CMK (cell line): ENCODE measurements at regions not wholly inside any gene's neighbourhood (a gene's known extent, or its start where the extent isn't known, plus 50 kb on each side); places are given as distances from the start of the nearest gene placed in this dataset.

Source experiments
- DNase-seq: peaks from one replicate; pipeline ENCODE4 v3.0.0-alpha.2; 2010; ENCODE audit warnings: low read depth

DNA sequence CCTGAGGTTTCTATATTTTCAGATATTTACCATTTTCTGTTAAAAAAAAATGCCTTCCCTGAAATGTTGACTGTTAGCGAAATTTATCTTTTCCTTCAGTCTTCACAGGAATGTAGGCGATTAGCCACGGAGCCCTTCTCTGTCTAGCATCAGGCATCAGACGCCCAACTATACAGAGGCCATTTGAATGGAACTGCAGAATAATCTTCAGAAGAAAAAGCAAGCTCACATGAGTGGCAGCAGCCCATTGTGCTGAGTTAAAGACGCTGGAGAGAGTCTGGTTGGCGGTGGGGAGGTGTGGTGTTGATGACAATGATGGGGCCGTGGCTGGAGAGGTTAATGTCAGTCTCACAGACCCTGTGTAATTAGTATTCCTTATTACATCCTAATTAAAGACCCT, 196.8 kb upstream of the LEF1 start:
- no peak for DNase-seq

DNA sequence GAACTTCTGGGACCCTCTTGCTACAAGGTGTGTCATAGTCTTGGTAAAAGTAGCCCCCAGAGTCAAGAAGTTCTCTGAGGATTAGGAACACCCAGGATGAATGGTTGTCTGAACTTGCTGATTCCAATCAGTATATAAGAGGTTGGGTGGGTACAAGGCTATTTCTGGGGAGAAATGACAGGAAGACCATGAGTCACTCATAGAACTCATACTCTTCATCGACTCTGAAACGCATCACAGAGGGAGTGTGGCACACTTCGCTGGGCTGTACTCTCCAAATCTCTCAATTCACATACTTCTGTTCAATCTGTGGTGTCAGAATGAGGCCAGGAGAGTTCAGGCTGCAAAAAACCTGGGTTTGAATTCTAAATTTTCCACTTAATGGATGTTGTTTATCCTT, 193.2 kb upstream of the LEF1 start:
- no peak for DNase-seq

DNA sequence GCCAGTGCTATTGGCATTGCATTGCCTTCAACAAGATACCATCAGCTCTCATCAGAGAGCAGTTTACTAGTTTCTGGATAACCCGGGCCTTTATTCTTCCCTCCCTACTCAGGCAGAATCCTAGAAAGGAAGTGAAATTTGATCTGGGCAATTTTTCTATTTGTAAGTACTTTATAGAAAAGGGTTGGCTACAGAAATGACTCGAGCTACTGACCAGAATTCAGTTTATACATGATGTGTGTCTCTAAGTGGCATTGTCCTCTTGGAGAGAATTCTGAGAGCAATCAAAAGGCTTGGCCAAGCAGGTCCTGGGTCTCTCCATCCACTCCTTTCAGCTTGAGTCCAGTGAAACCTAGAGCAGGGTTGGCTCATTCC, 192.7 kb upstream of the LEF1 start:
- DNase-seq = no peak

DNA sequence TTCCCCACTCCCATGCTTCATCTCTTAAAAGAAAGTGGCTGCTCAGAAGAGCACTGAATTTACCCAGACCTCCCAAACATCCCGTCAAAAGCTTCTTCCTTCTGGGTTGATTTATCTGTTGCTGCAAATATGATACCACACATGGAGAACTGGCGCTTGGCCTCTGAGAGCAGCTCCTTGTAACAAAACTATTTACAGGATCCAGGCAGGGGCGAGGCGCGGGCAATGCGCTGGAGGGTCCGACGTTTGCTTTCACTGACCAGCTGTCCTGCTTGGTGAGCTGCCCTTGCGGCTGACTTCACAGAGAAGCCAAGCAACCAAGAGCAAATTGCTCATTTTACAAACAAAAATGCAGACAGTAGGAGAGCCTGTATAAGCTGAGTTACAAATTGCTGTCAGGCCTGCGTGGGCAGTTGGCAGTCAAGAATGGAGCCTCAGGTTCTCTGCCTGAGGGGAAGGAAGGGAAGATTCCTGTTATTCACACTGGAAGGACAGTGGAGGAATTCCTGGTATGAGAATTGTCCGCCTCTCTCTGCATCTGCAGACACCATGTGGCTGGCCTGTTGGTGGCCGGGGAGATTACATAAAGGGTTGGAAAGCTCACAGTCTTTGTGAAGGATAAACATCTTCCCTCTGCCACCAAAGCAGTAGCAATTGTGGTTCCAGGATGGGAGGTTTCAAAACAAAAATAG, 192.2 kb upstream of the LEF1 start:
- no peak for DNase-seq

DNA sequence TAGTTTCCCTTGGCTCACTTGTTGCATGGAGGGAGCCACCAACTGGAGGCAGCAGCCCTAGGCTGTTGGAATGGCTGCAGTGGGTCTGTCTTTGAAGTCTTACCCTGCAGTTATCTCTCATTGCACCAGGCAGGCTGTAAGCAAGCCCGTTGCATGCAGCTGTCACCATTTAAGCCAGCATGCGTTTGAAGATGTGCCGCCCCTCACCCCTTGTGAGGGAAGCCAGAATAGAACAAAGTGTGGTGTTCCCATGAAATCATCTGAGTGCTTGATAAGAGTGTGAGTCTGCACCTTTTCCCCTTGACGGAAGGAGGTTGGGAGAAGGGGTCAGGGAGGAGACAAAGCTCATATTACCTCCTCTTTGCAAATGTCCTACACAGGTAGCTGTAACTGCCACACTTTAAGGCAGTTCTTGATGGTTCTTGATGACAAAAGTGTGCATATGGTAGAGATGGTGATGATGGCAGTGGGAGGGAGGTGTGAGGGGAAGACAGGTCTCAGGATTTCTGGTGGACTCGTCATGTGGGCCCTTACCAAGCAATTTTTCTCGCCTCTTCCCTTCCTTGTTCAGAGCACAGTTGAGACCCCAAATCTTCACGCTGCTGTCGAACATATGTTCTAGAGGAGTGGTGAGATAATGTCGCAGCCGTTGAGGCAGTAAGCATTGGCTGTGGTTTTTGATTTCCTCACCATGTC, 191.4 kb upstream of the LEF1 start:
- DNase-seq = no peak

DNA sequence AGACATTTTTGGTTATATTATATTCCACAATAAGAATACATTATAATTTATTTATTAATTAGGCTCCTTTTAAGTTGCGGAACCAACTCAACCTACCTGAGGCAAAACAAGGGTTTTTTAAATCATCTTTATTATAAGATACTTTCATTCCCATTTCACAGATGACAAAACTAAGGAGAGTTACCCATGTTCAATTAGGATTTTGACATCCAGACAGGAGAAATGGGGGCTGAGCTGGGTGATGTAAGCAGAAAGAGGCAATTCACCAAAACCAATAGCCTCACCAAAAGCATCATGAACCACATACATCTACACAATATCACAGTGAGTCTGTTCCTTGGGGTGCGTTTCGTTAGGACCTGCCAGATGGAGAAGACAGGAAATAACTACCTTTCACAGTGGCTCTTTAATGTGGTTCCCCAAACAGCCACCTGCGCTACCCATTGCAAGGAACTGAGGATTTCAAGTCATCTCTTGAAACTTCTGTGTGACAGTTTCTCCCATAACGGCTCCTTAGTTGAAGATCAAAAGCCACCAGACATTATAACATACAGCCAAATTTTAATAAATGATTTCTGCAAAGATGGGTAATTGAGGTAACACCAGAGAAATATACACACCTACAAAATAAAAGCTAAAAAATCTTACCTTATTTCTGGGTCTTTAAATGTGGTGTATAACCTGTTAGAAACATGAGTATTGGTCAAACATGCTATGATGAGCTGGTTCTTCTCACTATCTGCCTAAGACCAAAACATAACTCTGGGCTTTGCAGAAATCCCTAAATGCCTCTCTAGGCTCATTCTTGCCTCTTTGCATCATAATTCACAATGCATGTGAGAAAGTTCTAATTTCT, 190.6 kb upstream of the LEF1 start:
- no peak for DNase-seq

DNA sequence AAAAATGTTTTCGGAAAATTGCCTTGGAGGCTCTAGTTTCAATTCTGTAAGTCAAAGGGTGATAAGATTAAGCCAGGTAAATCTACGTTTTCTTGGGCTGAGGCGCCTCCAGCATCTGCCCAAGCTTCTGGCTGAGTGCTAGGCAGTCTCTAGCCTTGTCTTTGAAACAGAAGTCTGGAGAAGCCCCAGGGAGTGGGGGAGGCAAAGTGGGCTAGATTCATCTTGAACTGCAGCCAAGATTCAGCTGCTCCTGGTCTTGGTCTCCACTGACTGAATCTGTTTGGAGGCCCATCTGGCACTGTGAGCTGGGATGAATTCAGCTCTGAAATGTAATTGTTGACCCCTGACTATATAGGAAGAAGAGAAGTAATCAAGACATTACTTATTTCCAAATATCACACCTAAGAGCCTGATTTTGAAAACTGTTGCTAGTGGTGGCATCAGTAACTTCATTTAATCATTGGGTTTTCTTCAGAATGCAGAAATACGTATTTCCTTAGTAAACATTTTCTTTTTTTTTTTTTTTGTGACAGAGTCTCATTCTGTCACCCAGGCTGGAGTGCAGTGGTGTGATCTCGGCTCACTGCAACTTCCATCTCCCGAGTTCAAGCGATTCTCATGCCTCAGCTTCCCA, 187.3 kb upstream of the LEF1 start:
- no peak for DNase-seq

DNA sequence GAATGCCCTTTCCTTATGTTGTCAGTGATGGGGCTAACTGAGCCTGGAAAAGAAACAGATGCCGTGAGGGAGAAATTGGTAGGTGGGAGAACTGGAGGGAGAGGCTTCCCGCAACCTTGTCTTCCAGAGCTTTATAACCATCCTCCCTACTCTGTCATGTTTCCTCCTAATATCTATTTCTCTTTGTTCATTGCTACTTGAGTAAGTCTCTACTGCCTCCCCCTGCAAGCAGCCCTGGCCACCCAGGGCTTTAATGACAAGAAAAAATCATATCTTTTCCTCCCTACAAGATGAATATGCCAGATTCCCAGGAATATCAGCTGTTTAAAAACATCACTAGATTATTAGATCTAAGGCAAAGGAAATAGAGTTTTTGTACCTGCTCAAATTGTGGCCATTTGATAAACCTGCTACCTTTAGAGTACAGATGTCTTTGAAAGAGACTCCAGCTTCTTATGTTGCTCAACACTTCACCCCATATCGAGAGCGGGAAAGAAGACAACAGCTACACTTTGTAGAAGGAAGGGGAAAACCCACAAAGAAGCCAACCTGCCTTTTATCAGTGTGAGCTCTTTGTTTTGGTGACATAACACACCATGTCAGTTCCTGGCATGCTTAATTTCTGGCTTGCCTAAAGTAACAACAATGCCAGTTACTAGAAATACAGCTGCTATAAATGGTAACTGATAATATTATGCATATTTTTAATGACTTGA, 186.6 kb upstream of the LEF1 start:
- DNase-seq = no peak

DNA sequence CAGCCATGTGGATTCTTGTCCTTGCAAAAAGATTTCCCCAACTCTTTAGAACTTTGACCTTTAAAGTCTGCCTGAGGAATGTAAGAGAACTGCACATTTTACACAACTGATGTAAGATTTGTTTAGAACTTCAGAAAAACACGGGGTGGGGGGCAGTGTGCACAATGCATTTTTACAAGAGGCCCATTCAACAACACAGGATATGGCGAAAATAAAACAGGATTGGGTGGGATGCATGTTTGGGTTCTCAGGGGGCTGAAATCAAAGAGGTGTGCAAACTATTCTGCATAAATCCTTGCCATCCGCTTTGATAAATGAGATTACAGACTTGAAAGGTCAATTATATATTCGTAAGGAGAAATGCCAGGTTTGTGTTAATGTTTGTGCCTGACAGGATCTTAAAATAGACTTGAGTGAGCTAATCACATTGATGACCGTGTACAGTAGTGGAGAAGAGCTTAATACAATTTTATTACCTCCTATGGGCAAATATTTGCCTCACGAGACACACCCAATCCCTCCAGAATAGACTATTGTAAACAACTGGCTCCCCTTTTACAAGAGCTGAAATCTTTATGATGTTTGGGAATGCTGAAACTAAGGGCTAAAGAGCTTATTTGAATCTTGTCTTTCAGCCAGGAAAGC, 184.1 kb upstream of the LEF1 start:
- no peak for DNase-seq

DNA sequence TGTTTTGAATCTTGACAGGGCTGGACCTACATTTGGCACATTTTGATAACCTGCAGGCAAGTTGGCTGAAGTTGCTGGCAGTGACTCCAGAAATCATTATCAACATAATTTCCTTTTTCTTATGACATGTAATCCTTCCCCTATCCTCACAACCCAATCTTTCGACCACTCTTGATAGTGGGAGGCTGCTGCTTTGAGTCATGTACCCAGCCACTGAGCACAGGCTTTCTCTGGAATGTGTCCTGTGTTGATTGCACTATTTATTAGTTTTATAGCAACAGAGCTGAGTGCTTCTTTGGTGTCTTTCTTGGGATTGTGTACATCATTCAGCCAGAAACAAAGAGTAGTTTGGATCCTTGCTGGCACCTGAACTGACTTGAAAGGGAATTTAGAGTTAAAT, 183.1 kb upstream of the LEF1 start:
- DNase-seq = no peak

DNA sequence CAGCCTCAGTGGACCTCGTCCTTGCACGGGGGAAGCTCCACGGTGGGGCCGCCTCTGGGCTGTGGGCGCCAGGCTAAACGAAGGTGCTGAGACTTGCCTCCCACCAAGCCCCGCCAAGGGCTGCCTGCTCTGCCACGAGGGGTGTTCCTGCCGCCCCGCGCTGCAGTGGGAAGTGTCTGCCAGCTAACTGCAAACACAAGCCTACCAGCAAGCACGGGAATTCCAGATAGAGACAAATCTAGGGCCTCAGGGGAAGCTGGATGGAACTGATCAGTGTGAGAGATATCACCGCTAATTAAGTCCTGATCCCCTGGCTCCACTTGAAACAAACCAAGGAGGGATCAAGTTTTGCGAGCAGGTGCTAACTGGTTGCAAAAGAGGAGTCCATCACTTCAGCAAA, 181.6 kb upstream of the LEF1 start:
- no peak for DNase-seq

DNA sequence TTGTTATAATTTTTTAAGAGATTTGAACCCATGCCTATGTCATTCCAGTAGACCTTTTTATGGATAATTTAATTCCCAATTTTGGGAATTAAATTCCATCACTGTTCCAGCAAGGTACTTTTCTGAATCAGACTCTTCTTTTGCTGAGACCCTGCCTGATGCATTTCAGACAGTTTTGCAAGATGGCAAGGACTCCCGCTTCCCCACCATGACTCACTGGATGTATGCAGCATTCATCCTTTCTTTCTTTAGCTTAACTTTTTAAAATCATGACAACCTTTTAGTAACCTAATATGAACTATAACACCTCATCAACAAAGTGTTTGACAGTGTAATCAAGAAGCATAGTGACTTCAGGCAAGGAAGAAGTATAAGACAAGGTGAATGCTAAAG, 178.1 kb upstream of the LEF1 start:
- no peak for DNase-seq

DNA sequence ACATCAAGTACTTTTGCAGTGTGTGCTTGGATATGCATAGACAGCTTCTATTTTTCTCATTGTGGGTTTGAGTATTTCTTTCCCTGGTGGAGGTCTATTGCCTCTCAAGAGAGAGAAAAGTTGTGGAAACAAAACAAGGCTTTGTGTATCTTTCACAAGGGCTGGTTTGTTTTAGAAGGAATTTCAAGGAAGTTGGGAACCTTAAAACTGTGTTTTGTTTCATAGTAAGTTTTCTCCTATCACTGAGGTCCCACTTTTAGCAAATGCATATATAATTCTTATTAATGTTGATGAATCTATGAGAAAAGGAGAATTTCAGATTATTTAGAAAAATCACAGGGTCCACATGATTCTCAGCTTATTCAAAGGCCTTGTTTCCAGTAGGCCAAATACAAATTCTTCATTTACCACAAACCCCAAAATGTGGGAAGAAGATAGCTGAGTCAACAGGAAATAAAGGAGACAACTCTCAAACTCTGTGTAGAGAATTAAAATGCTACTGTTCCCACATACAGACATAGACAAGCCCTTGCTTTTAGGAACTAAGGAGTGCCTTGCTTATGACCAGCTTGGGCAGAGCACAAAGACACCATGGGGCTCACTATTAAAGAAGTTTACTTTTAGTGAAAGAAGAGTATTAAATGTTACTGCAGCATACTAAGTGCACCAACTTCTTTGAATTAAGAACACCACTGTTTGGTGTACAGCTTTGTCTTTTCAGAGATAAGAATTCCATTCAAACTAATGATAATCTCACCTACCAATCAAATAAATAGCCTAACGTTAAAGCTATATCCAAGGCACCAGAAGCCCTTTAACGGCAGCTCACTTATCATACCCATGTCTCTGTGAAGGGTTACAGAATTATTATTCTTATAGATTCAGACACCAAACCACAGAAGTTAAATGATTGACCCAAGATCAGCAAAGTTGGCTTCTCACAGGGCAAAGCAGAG, 177.4 kb upstream of the LEF1 start:
- no peak for DNase-seq

DNA sequence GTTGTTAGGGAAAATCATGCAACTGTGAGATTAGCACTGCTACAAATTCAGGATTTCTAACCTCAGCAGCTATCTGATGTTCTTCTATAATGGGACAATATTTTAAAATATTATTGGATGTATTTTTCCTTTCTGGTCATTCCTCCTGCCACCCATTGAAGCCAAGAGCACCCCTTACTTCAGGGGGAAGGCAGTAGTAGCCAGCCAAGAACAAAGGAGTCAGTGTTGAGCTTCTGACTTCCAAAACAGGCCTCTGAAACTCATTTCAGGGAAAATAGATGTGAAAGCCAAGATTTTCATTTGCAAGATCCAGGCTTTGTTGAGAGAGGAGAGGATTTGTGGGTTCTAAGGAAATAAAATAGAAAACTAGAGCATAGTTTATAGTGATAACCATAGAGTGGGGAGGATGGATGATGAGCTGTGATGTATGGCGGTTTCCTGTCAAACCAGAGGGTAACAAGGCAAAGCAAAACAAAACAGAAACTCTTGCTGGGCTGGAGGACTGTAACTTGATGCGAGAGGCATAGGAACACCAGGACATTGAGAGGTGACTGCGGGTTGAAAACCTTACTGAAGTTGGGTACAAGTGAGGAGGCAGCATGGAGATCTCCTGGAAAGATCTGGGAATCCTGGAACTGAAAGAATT, 173.7 kb upstream of the LEF1 start:
- DNase-seq = no peak

DNA sequence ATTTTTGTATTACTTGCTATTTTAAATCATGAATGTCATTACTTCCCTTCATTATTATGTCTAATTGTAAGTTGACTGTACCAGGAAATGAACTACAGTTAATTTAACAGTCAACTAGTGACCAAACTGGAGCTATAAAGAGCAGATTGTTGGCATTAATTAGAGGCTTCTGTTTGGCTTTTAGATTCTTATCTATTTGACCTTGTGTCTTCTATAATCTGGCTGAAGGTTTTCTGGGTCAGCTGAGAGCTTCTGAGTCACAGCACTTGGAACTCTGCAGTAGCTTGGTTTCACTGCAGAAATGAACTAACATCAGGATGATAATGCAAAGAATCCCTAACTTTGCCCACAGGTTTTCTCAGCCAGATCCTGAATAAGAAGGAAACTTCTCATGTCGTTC, 169.2 kb upstream of the LEF1 start:
- no peak for DNase-seq

DNA sequence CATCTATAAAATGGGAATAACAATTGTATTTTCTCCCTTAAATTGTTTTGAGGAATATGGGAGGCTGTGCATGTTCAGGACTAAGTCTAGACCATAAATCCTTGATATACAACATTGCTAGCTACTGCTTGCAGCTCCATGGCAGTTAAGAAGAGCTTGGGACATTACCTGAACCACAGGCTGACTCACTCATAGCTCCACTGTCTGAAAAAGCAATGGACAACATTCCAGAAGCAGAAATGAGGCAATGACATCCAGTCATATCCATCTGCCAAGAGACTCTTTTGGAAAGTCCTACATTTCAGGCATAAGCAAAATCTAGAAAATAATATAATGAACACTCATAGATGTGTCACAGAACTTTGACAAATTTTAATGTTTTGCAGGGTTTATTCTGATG, 167.3 kb upstream of the LEF1 start:
- no peak for DNase-seq

DNA sequence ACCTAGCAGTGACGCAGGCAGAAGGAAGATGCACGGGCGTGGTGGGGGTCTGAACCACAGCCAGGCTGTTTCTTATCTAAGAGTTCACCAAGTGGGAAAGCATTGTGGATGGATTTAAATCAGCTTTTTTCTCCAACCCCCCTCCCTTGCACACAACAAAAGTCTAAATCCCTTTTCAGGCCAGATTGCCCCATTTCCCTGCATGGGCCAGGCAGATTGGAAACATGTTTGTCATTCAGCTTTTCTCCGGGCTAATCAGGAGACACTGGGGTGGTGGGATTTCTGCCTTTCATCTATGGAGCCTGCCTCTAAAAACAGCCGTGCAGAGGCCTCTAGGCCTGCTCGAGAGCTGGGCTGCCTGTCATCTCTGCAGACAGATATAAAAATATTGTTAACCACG, 166.3 kb upstream of the LEF1 start:
- DNase-seq = no peak

DNA sequence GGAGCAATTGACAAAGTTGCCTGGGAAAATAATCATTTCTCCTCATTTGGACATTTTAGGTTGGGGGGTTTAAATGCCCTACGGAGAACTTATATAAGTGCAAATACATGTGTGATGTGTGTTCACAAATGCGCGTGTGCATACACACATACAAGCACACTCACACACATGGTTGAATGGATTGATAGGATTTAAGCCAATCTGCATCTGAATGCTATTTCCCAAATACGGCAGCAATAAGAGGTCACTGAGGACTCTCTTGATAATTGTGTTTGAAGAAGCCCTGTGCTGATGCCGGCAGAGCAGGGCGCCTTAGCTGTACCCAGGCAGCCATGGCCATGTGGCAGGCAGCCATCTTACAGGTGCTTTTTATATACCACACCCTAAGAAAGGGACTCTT, 165.3 kb upstream of the LEF1 start:
- DNase-seq = no peak

DNA sequence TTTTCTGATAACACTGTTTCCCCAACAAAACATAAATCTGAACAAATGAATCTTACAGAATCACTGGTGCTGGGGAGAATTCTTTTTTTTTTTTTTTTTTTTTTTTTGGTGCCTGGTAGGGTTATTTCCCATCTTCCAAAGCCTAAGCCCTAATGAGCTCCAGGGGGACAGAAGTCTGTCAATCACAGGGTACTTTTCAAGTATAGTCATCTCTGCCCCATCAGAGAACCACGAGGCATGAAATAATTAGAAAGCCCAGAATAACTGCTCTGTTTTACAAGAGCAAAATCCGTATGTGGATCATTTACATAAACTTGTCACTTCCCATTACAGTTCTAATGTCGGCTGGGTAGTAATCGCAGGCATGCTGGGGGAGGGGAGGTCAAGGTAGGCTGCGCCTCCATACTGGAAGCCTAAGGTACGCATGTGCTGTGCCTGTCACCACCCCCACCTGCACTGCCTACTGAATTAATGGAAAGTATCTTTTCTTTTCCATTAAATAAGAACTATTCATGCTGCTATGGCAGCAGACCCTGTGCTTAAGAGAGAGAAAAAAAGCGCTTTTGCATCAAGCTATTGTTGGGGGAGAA, 164.7 kb upstream of the LEF1 start:
- DNase-seq = no peak
